ENCODE measurements at regions not wholly inside any gene's neighbourhood (a gene's known extent, or its start where the extent isn't known, plus 50 kb on each side); places are given as distances from the start of the nearest gene placed in this dataset.

GRCh38 chr13:40064154-40065097 lies 409.0 kb downstream of the COG6 start:
- TF ChIP-seq SP1 (IDR thresholded peaks at IDR 0.05) (no peak), FOXA1 (IDR thresholded peaks at IDR 0.05) (no peak), PKNOX1 (IDR thresholded peaks at IDR 0.05) (no peak), FOXM1 (IDR thresholded peaks at IDR 0.05; ENCODE audit: borderline replicate concordance) (no peak), HDGF (IDR thresholded peaks at IDR 0.05; ENCODE audit: borderline replicate concordance) (no peak), BHLHE40 (IDR thresholded peaks at IDR 0.05; ENCODE audit: borderline replicate concordance) (no peak), SUZ12 (IDR thresholded peaks at IDR 0.05) (no peak), LEF1 (IDR thresholded peaks at IDR 0.05; ENCODE audit: borderline replicate concordance) (no peak), ZNF384 (IDR thresholded peaks at IDR 0.05) (no peak), FOXK2 (IDR thresholded peaks at IDR 0.05) (no peak)
